Kidney epithelial cell (primary cell): ENCODE measurements at regions not wholly inside any gene's neighbourhood (a gene's known extent, or its start where the extent isn't known, plus 50 kb on each side); places are given as distances from the start of the nearest gene placed in this dataset.

Experiments
- DNase-seq: peaks from one replicate; pipeline ENCODE4 v3.0.0-alpha.2; 2010; ENCODE audit warnings: low read depth
- H3K27me3 ChIP-seq: 2 replicates; pipeline ENCODE4 v1.6.0; 2011; ENCODE audit warnings: low read length; ENCODE audit not compliant: control insufficient read depth, insufficient read depth
- H3K36me3 ChIP-seq: 2 replicates; pipeline ENCODE4 v1.5.1; 2011; ENCODE audit warnings: low read length; ENCODE audit not compliant: control insufficient read depth, insufficient read depth
- H3K4me3 ChIP-seq: 2 replicates; pipeline ENCODE4 v1.5.1; 2011; ENCODE audit warnings: low read depth, mild to moderate bottlenecking, control low read depth, low read length
- TF ChIP-seq, protein P1 (sequence below): IDR thresholded peaks from 2 replicates; pipeline ENCODE4 v1.5.1; 2011; ENCODE audit warnings: mild to moderate bottlenecking, moderate library complexity, low read length, control low read depth, inconsistent platforms; ENCODE audit not compliant: insufficient read depth, poor library complexity, severe bottlenecking

DNA sequence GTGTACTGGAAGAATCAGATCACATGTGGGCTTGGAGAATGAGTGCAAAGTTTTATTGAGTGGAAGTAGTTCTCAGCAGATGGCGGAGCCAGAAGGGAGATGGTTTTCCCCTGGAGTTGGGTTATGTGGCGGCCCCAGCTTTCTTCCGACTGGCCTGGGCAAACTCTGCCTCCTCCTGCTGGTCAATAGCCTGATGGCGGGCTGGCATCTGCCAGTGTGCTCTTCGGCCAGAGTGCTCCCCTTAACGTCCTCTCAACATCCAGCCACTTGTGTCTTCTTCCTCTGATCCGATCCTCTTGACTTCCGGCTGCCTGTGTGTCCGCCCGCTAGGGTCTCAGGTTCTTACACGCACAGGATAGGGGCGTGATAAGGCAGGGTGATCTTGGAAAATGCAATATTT lies 741.3 kb downstream of the RNF144A start:
- no peak for DNase-seq
- TF ChIP-seq, protein P1, sequence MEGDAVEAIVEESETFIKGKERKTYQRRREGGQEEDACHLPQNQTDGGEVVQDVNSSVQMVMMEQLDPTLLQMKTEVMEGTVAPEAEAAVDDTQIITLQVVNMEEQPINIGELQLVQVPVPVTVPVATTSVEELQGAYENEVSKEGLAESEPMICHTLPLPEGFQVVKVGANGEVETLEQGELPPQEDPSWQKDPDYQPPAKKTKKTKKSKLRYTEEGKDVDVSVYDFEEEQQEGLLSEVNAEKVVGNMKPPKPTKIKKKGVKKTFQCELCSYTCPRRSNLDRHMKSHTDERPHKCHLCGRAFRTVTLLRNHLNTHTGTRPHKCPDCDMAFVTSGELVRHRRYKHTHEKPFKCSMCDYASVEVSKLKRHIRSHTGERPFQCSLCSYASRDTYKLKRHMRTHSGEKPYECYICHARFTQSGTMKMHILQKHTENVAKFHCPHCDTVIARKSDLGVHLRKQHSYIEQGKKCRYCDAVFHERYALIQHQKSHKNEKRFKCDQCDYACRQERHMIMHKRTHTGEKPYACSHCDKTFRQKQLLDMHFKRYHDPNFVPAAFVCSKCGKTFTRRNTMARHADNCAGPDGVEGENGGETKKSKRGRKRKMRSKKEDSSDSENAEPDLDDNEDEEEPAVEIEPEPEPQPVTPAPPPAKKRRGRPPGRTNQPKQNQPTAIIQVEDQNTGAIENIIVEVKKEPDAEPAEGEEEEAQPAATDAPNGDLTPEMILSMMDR = no peak
- no peak overlapping the region for H3K4me3 ChIP-seq
- H3K27me3 ChIP-seq = no peaks in the 10 kb centered on the region
- no peaks in the 10 kb centered on the region for H3K36me3 ChIP-seq

DNA sequence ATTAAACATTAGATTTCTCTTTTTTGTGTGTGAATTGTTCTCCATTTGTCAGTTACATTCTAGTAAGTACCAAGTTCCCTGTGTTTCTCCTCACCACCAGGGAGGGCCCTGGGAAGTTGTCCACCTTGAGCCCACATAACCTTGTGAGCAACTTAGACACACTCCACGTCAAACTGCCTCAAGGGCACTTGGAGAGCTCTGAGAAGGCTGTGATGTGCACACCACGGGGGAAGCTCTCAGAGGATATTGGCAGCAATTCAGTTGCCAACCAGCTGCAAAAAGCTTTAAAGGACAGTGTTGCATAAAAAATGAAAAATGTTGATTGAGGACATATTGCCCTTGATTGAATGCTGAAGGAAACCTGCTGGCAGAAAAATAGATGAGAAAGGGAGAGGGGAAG lies 743.6 kb downstream of the RNF144A start:
- DNase-seq = no peak
- Histone ChIP-seq H3K36me3 (no peaks in the 10 kb centered on the region), H3K4me3 (no peak overlapping the region), H3K27me3 (no peaks in the 10 kb centered on the region)
- TF ChIP-seq, protein P1 = no peak

DNA sequence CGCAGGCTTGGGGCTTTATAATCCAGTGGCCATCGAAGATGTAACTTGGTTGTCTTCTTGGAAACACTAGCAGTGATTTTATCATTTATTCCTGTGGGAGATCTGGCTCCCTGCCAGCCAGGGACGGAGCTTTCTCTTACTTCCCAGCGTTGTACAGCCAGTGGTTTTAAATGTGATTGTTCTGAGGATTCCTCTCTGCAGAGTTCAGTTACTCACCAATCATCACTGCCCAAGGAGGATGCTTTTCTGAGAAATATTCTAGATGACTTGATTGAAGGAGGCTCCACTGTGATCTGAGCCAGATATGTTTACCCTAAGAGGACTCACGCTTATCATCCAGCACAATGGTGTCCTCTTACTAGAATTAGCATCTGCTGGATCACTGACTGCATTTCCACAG lies 744.3 kb downstream of the RNF144A start:
- H3K4me3 ChIP-seq = no peak overlapping the region
- DNase-seq = no peak
- H3K27me3 ChIP-seq = no peaks in the 10 kb centered on the region
- TF ChIP-seq, protein P1 = no peak
- H3K36me3 ChIP-seq = no peaks in the 10 kb centered on the region

DNA sequence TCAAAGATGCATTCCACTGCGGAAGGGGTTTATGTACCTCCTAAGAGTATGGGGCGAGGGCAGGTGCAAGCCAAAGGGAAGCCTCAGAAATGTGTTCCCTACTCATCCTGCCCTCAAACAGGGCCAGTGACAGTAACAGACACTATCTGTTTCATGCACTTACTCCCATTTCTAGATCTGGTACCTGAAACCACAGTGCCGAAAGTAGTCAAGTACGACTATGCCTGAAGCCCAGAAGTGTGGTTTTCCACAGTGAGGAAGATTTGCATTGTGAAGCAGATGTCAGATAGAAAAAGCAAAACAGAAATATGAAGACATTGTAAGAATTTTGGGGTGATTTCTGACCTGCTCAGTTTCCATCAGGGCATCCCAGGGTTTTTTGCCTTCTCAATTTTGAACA lies 748.7 kb downstream of the RNF144A start:
- H3K4me3 ChIP-seq = no peak overlapping the region
- H3K36me3 ChIP-seq = no peaks in the 10 kb centered on the region
- DNase-seq = no peak
- H3K27me3 ChIP-seq = no peaks in the 10 kb centered on the region
- TF ChIP-seq, protein P1 = no peak

DNA sequence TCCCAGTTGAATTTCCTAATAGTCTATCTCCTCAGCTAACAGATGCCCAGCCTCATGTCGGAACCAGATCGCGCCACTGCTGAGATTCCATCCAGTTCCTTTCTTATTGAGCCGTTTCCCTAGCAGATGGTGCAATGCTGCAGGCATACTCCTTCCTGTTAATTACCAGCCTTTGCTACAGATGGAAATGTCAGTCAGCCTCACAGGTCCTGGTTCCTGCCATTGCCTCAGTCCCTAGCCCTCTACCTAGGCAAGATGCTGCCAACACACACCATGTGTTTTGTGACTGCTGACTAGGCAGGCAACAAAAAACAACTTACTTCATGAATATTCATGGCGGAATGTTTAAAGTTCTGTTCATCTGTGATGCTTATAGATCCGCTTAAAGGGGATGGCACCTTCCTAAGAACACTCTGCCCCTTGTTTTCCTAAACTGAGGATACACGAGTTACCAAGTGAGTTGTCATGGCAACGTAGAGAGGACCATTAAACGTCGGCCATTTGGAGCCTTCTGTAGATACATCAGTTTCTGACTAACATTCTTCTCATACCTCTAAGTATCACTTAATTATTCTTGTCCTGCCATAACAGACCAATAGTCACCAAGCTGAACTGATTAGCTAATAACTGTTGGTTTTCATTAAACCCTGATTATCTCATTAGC lies 749.5 kb downstream of the RNF144A start:
- Histone ChIP-seq H3K27me3 (no peaks in the 10 kb centered on the region), H3K36me3 (no peaks in the 10 kb centered on the region), H3K4me3 (no peak overlapping the region)
- TF ChIP-seq, protein P1 = no peak
- DNase-seq = no peak

DNA sequence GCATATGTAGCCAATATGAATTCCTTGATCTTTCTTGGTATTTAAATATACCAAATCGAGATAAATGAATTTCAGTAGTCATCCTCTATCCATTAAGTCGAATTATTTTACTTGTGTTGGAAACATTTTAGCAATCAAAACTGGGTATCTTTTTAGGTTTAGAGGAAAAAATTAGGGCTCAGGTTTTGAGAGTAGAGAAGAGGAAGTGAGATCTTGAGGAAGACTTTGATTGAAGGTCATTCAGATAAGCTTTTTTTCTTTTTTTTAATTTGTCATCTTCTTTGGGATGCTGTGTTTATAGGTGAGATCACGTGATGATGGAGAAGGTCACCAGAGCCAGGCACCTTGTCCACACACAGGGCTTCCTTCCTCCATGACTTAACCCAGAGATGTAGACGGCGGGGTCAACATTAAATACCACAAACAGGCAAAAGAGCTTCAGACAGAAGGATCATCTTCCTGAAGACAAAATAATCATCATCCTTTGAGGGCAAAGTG lies 750.1 kb downstream of the RNF144A start:
- no peak for DNase-seq
- no peaks in the 10 kb centered on the region for H3K36me3 ChIP-seq
- TF ChIP-seq, protein P1 = no peak
- H3K27me3 ChIP-seq = no peaks in the 10 kb centered on the region
- no peak overlapping the region for H3K4me3 ChIP-seq
